GM21526 (cell line): ENCODE measurements at regions not wholly inside any gene's neighbourhood (a gene's known extent, or its start where the extent isn't known, plus 50 kb on each side); places are given as distances from the start of the nearest gene placed in this dataset.

Source experiments
- ATAC-seq: cut with Tn5 transposase; IDR thresholded peaks from one replicate; pipeline ENCODE4 v1.9.1; 2021; ENCODE audit warnings: moderate library complexity; ENCODE audit not compliant: unreplicated experiment, low FRiP score

DNA sequence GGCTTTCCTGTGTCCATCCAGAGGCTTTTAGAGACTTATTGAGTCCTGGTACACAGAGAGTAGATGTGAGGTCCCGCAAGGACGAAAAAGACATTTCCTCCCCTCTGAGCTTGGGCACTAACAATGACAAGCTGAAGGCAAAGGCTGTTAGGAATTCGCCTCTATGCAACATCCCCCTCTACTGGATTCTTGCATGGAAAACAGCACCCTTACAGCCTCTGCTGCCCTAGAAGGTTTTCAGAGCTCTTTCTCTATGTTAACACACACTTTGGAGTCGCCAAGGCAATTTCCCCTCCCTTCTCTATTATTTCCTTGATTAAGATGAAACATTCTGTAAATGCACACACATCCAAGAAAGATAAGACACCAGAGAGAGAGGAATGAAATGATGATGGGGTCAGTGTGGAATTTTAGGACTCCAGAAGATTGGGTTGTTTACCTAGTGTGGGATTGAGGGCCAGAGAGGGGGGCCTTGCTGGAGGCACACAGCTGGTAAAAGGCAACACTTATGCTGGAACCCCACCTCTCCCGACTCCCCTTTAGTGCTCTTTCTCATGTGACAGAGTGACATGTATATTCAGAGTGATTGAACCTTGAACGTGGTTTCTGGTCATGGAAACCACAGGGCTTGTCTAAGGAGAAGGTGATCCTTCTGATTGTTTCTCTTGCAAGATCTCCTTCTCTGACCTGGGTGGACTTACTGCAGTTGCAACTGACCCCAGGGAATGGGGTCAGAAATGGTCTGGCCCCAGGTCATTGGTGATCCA is 300.7 kb downstream of the CLIC5 start:
- ATAC-seq, result peak; percentile 38

DNA sequence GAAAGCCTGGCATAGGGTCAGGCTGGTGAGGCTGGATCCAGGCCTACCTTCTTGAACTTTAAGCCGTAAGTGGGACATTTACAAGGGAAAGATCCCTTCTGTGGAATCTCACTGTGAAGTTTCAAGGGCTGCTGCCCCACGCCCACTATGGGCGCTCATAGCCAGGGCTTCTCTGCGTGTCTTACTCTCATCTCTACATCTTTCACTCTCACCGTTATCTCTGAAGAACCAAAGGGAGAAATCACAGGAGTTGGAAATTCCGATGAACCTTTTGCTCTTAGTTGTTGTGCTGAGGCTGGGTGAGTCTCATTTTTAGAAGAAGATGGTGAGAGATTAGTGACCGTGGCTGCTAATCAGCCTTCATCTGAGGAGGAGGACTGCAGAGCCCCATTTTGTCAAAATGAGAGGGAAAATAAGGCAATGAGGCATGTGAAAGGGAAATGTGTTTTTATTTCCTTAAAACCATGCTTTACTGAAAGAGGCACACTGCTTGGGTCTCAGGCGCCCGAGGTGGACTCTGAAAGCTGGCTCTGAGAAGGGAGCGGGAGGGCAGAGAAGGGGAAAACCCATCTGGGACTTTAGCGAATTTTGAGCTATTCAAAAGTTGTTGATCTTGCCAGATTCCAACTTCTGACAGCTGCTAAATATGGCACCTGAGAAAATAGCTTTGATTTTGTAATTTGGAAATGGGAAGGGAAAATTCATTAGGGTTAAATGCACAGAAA is 301.5 kb downstream of the CLIC5 start:
- no peak for ATAC-seq
